ENCODE measurements at regions not wholly inside any gene's neighbourhood (a gene's known extent, or its start where the extent isn't known, plus 50 kb on each side); places are given as distances from the start of the nearest gene placed in this dataset.

DNA sequence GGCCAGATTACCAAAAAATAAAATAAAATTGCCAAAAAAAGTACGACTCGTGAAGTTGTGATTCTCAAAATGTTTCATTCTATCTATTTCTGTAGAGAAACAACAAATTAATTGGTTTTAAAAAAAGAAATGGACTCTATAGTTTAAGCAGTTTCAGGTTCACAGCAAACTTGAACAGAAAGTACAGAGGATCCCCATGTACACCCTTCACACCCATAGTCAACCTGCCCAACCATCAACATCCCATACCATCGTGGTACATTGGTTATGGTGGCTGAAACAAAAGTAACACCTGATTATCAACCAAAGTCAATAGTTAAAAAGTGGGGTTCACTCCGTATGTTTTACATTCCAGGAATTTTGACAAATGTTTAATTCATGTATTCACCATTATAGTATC lies 496.1 kb downstream of the ANKRD7 start:
- no peak for TF ChIP-seq CTCF (conservative IDR thresholded peaks at IDR 0.05; ENCODE audit: control insufficient read depth, insufficient read depth, low read depth, low read length)
- DNase-seq (ENCODE audit: low read depth) = no peak
- no peak overlapping the region for H3K4me3 ChIP-seq (ENCODE audit: control insufficient read depth, low read depth, low read length)

GRCh38 chr7:118731854-118732253 lies 507.4 kb downstream of the ANKRD7 start:
- no peak for TF ChIP-seq CTCF (conservative IDR thresholded peaks at IDR 0.05; ENCODE audit: control insufficient read depth, insufficient read depth, low read depth, low read length)
- DNase-seq (ENCODE audit: low read depth) = no peak
- H3K4me3 ChIP-seq (ENCODE audit: control insufficient read depth, low read depth, low read length) = no peak overlapping the region

- DNase-seq (ENCODE audit: low read depth) = no peak
- no peak for TF ChIP-seq CTCF (conservative IDR thresholded peaks at IDR 0.05; ENCODE audit: control insufficient read depth, insufficient read depth, low read depth, low read length)
Measured at GRCh38 chr7:118734541-118734940, 510.0 kb downstream of the ANKRD7 start.

GRCh38 chr7:118735441-118735840 lies 510.9 kb downstream of the ANKRD7 start:
- no peak for DNase-seq (ENCODE audit: low read depth)
- no peak for TF ChIP-seq CTCF (conservative IDR thresholded peaks at IDR 0.05; ENCODE audit: control insufficient read depth, insufficient read depth, low read depth, low read length)
- H3K4me3 ChIP-seq (ENCODE audit: control insufficient read depth, low read depth, low read length) = no peak overlapping the region

More at GRCh38 chr7:118734541-118734940, 510.0 kb downstream of the ANKRD7 start:
- no peak overlapping the region for H3K4me3 ChIP-seq (ENCODE audit: control insufficient read depth, low read depth, low read length)

- H3K4me3 ChIP-seq (ENCODE audit: control insufficient read depth, low read depth, low read length) = no peak overlapping the region
- TF ChIP-seq CTCF (conservative IDR thresholded peaks at IDR 0.05; ENCODE audit: control insufficient read depth, insufficient read depth, low read depth, low read length) = no peak
- DNase-seq (ENCODE audit: low read depth) = no peak
Measured at GRCh38 chr7:118737935-118738334, 513.4 kb downstream of the ANKRD7 start.

GRCh38 chr7:118745927-118746326 lies 521.4 kb downstream of the ANKRD7 start:
- no peak for DNase-seq (ENCODE audit: low read depth)
- no peak overlapping the region for H3K4me3 ChIP-seq (ENCODE audit: control insufficient read depth, low read depth, low read length)
- TF ChIP-seq CTCF (conservative IDR thresholded peaks at IDR 0.05; ENCODE audit: control insufficient read depth, insufficient read depth, low read depth, low read length) = no peak

GRCh38 chr7:118747473-118747872 lies 523.0 kb downstream of the ANKRD7 start:
- no peak overlapping the region for H3K4me3 ChIP-seq (ENCODE audit: control insufficient read depth, low read depth, low read length)
- no peak for TF ChIP-seq CTCF (conservative IDR thresholded peaks at IDR 0.05; ENCODE audit: control insufficient read depth, insufficient read depth, low read depth, low read length)
- DNase-seq (ENCODE audit: low read depth) = no peak

All from fibroblast of mammary gland (primary cell).